WTC11 (cell line): ENCODE measurements at regions not wholly inside any gene's neighbourhood (a gene's known extent, or its start where the extent isn't known, plus 50 kb on each side); places are given as distances from the start of the nearest gene placed in this dataset.

Source experiments
- ATAC-seq: fragments of 200-7000 bp; cut with Tn5 transposase; 2 replicates; pipeline ENCODE4 v1.10.0; 2021; ENCODE audit warnings: mild to moderate bottlenecking, moderate library complexity
- CTCF ChIA-PET: fragments of 300-600 bp; sonication (Branson Sonifier 250); formaldehyde crosslinking; loops from one replicate; lab custom pipeline; 2021; ENCODE audit warnings: antibody characterized with exemption; lab: Charles Lee
- POLR2A ChIA-PET: fragments of 350-600 bp; sonication (Branson Sonifier 250); formaldehyde crosslinking; loops from one replicate; lab custom pipeline; 2021; ENCODE audit warnings: antibody characterized with exemption; lab: Charles Lee
- DNase-seq: peaks from one replicate; pipeline ENCODE4 v3.0.0; 2021; ENCODE audit warnings: low spot score
- H3K27ac Mint-ChIP-seq: 2 replicates; pipeline ENCODE4 v1.8.0; 2021; ENCODE audit warnings: mixed read lengths
- H3K27me3 Mint-ChIP-seq: 2 replicates; pipeline ENCODE4 v1.8.0; 2021; ENCODE audit warnings: low read depth, mild to moderate bottlenecking, moderate library complexity, mixed read lengths
- H3K36me3 Mint-ChIP-seq: 2 replicates; pipeline ENCODE4 v1.8.0; 2021; ENCODE audit warnings: mixed read lengths
- H3K4me1 Mint-ChIP-seq: 2 replicates; pipeline ENCODE4 v1.8.0; 2022; ENCODE audit warnings: mixed read lengths
- H3K4me3 Mint-ChIP-seq: 2 replicates; pipeline ENCODE4 v1.8.0; 2021; ENCODE audit warnings: mild to moderate bottlenecking, moderate library complexity, mixed read lengths
- H3K9me3 Mint-ChIP-seq: 2 replicates; pipeline ENCODE4 v1.8.0; 2021; ENCODE audit warnings: mixed read lengths
- CREM ChIP-seq: sonication (generic); formaldehyde crosslinking; IDR thresholded peaks from 2 replicates; pipeline ENCODE4 v1.8.1; 2022; ENCODE audit warnings: mild to moderate bottlenecking, missing genetic modification reagents, moderate library complexity
- CTCF ChIP-seq: fragments of 200-600 bp; IDR thresholded peaks from 2 replicates; pipeline ENCODE4 v1.8.0; 2022; ENCODE audit warnings: antibody characterized with exemption
- FOXP1 ChIP-seq: sonication (generic); formaldehyde crosslinking; IDR thresholded peaks from 2 replicates; pipeline ENCODE4 v1.8.0; 2022; ENCODE audit warnings: missing genetic modification reagents, mild to moderate bottlenecking, moderate library complexity, borderline replicate concordance
- FOXP4 ChIP-seq: sonication (generic); formaldehyde crosslinking; IDR thresholded peaks from 2 replicates; pipeline ENCODE4 v1.8.0; 2022; ENCODE audit warnings: mild to moderate bottlenecking, missing genetic modification reagents
- GRHL2 ChIP-seq: fragments of 250-450 bp; sonication (Bioruptor Pico); IDR thresholded peaks from 2 replicates; pipeline ENCODE4 v1.8.0; 2022; ENCODE audit warnings: mild to moderate bottlenecking, moderate library complexity; ENCODE audit not compliant: insufficient replicate concordance, severe bottlenecking
- HMGXB4 ChIP-seq: sonication (generic); formaldehyde crosslinking; IDR thresholded peaks from 2 replicates; pipeline ENCODE4 v1.8.1; 2023; ENCODE audit warnings: mild to moderate bottlenecking, moderate library complexity, missing genetic modification reagents
- MAX ChIP-seq: sonication (generic); formaldehyde crosslinking; IDR thresholded peaks from 2 replicates; pipeline ENCODE4 v1.8.0; 2022; ENCODE audit warnings: mild to moderate bottlenecking, missing genetic modification reagents
- MXD4 ChIP-seq: fragments of 250-450 bp; sonication (Bioruptor Pico); IDR thresholded peaks from 2 replicates; pipeline ENCODE4 v1.8.0; 2021; ENCODE audit warnings: mild to moderate bottlenecking, moderate library complexity, borderline replicate concordance
- NFYB ChIP-seq: sonication (generic); formaldehyde crosslinking; conservative IDR thresholded peaks from 2 replicates; pipeline ENCODE4 v1.8.0; 2022; ENCODE audit warnings: low read depth, missing genetic modification reagents
- OVOL2 ChIP-seq: fragments of 250-450 bp; sonication (Bioruptor Pico); IDR thresholded peaks from 2 replicates; pipeline ENCODE4 v1.9.0; 2021; ENCODE audit warnings: mild to moderate bottlenecking, borderline replicate concordance
- PRRX2 ChIP-seq: fragments of 250-450 bp; sonication (Bioruptor Pico); IDR thresholded peaks from 2 replicates; pipeline ENCODE4 v1.8.0; 2021; ENCODE audit warnings: mild to moderate bottlenecking
- SP1 ChIP-seq: sonication (generic); formaldehyde crosslinking; conservative IDR thresholded peaks from 2 replicates; pipeline ENCODE4 v1.8.1; 2022; ENCODE audit warnings: missing genetic modification reagents
- USF2 ChIP-seq: sonication (generic); formaldehyde crosslinking; IDR thresholded peaks from 2 replicates; pipeline ENCODE4 v1.8.1; 2023; ENCODE audit warnings: mild to moderate bottlenecking, missing genetic modification reagents, moderate library complexity
- TF ChIP-seq, protein P1 (sequence below): sonication (generic); formaldehyde crosslinking; IDR thresholded peaks from 2 replicates; pipeline ENCODE4 v1.8.1; 2022; ENCODE audit warnings: low read depth, missing genetic modification reagents, borderline replicate concordance
- TF ChIP-seq, protein P2 (sequence below): sonication (generic); formaldehyde crosslinking; IDR thresholded peaks from 2 replicates; pipeline ENCODE4 v1.8.0; 2023; ENCODE audit warnings: missing genetic modification reagents, mild to moderate bottlenecking, borderline replicate concordance

GRCh38 chr3:54065586-54065985, 56.8 kb upstream of the CACNA2D3 start:
- TF ChIP-seq GRHL2 (CRISPR knock-in tag) (no peak), SP1 (CRISPR knock-in tag) (no peak), NFYB (CRISPR knock-in tag) (no peak), FOXP1 (CRISPR knock-in tag) (no peak), USF2 (no peak), FOXP4 (CRISPR knock-in tag) (no peak), HMGXB4 (CRISPR knock-in tag) (no peak), MAX (CRISPR knock-in tag) (no peak), MXD4 (CRISPR knock-in tag) (no peak), CTCF (no peak), OVOL2 (CRISPR knock-in tag) (no peak), CREM (CRISPR knock-in tag) (no peak), PRRX2 (CRISPR knock-in tag) (no peak)
- TF ChIP-seq, protein P1, sequence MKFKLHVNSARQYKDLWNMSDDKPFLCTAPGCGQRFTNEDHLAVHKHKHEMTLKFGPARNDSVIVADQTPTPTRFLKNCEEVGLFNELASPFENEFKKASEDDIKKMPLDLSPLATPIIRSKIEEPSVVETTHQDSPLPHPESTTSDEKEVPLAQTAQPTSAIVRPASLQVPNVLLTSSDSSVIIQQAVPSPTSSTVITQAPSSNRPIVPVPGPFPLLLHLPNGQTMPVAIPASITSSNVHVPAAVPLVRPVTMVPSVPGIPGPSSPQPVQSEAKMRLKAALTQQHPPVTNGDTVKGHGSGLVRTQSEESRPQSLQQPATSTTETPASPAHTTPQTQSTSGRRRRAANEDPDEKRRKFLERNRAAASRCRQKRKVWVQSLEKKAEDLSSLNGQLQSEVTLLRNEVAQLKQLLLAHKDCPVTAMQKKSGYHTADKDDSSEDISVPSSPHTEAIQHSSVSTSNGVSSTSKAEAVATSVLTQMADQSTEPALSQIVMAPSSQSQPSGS (CRISPR knock-in tag) = no peak
- TF ChIP-seq, protein P2, sequence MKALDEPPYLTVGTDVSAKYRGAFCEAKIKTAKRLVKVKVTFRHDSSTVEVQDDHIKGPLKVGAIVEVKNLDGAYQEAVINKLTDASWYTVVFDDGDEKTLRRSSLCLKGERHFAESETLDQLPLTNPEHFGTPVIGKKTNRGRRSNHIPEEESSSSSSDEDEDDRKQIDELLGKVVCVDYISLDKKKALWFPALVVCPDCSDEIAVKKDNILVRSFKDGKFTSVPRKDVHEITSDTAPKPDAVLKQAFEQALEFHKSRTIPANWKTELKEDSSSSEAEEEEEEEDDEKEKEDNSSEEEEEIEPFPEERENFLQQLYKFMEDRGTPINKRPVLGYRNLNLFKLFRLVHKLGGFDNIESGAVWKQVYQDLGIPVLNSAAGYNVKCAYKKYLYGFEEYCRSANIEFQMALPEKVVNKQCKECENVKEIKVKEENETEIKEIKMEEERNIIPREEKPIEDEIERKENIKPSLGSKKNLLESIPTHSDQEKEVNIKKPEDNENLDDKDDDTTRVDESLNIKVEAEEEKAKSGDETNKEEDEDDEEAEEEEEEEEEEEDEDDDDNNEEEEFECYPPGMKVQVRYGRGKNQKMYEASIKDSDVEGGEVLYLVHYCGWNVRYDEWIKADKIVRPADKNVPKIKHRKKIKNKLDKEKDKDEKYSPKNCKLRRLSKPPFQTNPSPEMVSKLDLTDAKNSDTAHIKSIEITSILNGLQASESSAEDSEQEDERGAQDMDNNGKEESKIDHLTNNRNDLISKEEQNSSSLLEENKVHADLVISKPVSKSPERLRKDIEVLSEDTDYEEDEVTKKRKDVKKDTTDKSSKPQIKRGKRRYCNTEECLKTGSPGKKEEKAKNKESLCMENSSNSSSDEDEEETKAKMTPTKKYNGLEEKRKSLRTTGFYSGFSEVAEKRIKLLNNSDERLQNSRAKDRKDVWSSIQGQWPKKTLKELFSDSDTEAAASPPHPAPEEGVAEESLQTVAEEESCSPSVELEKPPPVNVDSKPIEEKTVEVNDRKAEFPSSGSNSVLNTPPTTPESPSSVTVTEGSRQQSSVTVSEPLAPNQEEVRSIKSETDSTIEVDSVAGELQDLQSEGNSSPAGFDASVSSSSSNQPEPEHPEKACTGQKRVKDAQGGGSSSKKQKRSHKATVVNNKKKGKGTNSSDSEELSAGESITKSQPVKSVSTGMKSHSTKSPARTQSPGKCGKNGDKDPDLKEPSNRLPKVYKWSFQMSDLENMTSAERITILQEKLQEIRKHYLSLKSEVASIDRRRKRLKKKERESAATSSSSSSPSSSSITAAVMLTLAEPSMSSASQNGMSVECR (CRISPR knock-in tag) = no peak
- DNase-seq (no peak), ATAC-seq (no peak)
- H3K27ac Mint-ChIP-seq = no peak overlapping the region
- peaks cover 14% of the 10 kb centered on the region for H3K36me3 Mint-ChIP-seq
- ChIA-PET POLR2A (no interaction called here), CTCF (interaction anchor here (2.4 kb wide), 1 partner anchor 127 kb away, joined by 6 read pairs; no protein-coding TSS in a partner anchor)
- peaks cover 15% of the 10 kb centered on the region for H3K9me3 Mint-ChIP-seq
- H3K27me3 Mint-ChIP-seq = no peaks in the 10 kb centered on the region; the same call in none of the 2 replicates
- H3K4me1 Mint-ChIP-seq = 0 out of 2 replicates have a peak, but pooled peaks cover 4% of the 10 kb centered on the region
- H3K4me3 Mint-ChIP-seq = no peak overlapping the region
